GM12878 (cell line): ENCODE measurements at regions not wholly inside any gene's neighbourhood (a gene's known extent, or its start where the extent isn't known, plus 50 kb on each side); places are given as distances from the start of the nearest gene placed in this dataset.

Source experiments
- ATAC-seq: fragments of 200-7000 bp; cut with Tn5 transposase; 3 replicates; pipeline ENCODE4 v1.9.1; 2020; ENCODE audit warnings: mild to moderate bottlenecking, moderate library complexity
- BruUV-seq: library from RNA; stranded (reverse); fragments of 400-500 nt; replicated peaks from 2 replicates; lab custom pipeline; 2021; lab: Mats Ljungman, UMichigan
- CTCF ChIA-PET: fragments of 300-600 bp; sonication (Branson Sonifier 250); formaldehyde crosslinking; extraction: SDS; loops from one replicate; lab custom pipeline; 2021; ENCODE audit warnings: inconsistent platforms; lab: Yijun Ruan, JAX
- POLR2A ChIA-PET: fragments of 350-600 bp; formaldehyde crosslinking; extraction: SDS; loops from one replicate; lab custom pipeline; 2021; ENCODE audit warnings: inconsistent platforms; lab: Charles Lee
- RAD21 ChIA-PET: fragments of 300-600 bp; sonication (Branson Sonifier 250); formaldehyde crosslinking; loops from one replicate; lab custom pipeline; 2023; ENCODE audit warnings: antibody characterized with exemption; ENCODE audit not compliant: unreplicated experiment; lab: Charles Lee
- SMC1A ChIA-PET: fragments of 300-600 bp; sonication (Branson Sonifier 250); formaldehyde crosslinking; loops from one replicate; lab custom pipeline; 2023; ENCODE audit not compliant: unreplicated experiment, uncharacterized antibody; lab: Charles Lee
- DNase-seq: peaks from one replicate; pipeline ENCODE4 v3.0.0-alpha.2; 2011; ENCODE audit warnings: low read depth, low spot score
- FAIRE-seq: peaks from 3 replicates; lab custom pipeline; 2011; peaks lifted over from hg19 to GRCh38; lab: Jason Lieb, UNC
- H2AFZ ChIP-seq: 2 replicates; pipeline ENCODE4 v1.6.0; 2011; ENCODE audit warnings: low read depth, low read length, control low read depth; ENCODE audit not compliant: control insufficient read depth
- H3K27ac ChIP-seq: 2 replicates; pipeline ENCODE4 v1.5.1; 2011; ENCODE audit warnings: control low read depth; ENCODE audit not compliant: control insufficient read depth, insufficient read depth
- H3K27me3 ChIP-seq, 2 experiments: replicated peaks in 1 of 2; 2 replicates each; pipeline versions ENCODE4 v1.6.0 to v1.6.1; 2011; ENCODE audit warnings: low read length in 1 of 2; ENCODE audit not compliant: control insufficient read depth in 2 of 2, insufficient read depth in 2 of 2
- H3K36me3 ChIP-seq, 2 experiments: 2 replicates each; pipeline ENCODE4 v1.5.1; 2011; ENCODE audit warnings: low read length in 1 of 2; ENCODE audit not compliant: control insufficient read depth in 2 of 2, insufficient read depth in 2 of 2
- H3K4me1 ChIP-seq: 2 replicates; pipeline ENCODE4 v1.6.1; 2011; ENCODE audit warnings: mild to moderate bottlenecking, low read length, moderate library complexity, mixed read lengths; ENCODE audit not compliant: control insufficient read depth, insufficient read depth
- H3K4me2 ChIP-seq: 2 replicates; pipeline ENCODE4 v1.6.0; 2011; ENCODE audit warnings: control low read depth; ENCODE audit not compliant: control insufficient read depth, insufficient read depth
- H3K4me3 ChIP-seq: fragments of 200-600 bp; sonication (generic); 2 replicates; pipeline ENCODE4 v1.5.1; 2016
- H3K79me2 ChIP-seq: 2 replicates; pipeline ENCODE4 v1.6.0; 2011; ENCODE audit warnings: low read length; ENCODE audit not compliant: control insufficient read depth, insufficient read depth
- H3K9ac ChIP-seq: 2 replicates; pipeline ENCODE4 v1.8.0; 2011; ENCODE audit warnings: low read length, control low read depth, mixed read lengths; ENCODE audit not compliant: control insufficient read depth, insufficient read depth
- H3K9me3 ChIP-seq: replicated peaks from 3 replicates; pipeline ENCODE4 v1.5.1; 2011; ENCODE audit warnings: mild to moderate bottlenecking, low read length; ENCODE audit not compliant: control insufficient read depth, insufficient read depth
- H4K20me1 ChIP-seq: 2 replicates; pipeline ENCODE4 v1.6.0; 2011; ENCODE audit not compliant: control insufficient read depth, insufficient read depth
- BRCA1 ChIP-seq: IDR thresholded peaks from 2 replicates; pipeline ENCODE4 v1.6.1; 2011; ENCODE audit warnings: low read depth, low read length, improper control_type of control experiment
- CBX5 ChIP-seq: sonication (generic); IDR thresholded peaks from 2 replicates; pipeline ENCODE4 v1.6.1; 2016; ENCODE audit warnings: low read depth, moderate library complexity, mild to moderate bottlenecking, inconsistent platforms
- CHD2 ChIP-seq: IDR thresholded peaks from 2 replicates; pipeline ENCODE4 v1.6.1; 2011; ENCODE audit warnings: low read depth, low read length, improper control_type of control experiment, borderline replicate concordance
- MEF2B ChIP-seq: fragments of 450-650 bp; IDR thresholded peaks from 2 replicates; pipeline ENCODE4 v1.6.1; 2018; ENCODE audit warnings: mild to moderate bottlenecking, moderate library complexity; ENCODE audit not compliant: partially characterized antibody, poor library complexity, severe bottlenecking
- MTA3 ChIP-seq: IDR thresholded peaks from 2 replicates; pipeline ENCODE4 v1.6.1; 2012; ENCODE audit warnings: low read length, inconsistent platforms, borderline replicate concordance
- NFIC ChIP-seq: IDR thresholded peaks from 2 replicates; pipeline ENCODE4 v1.6.1; 2012; ENCODE audit warnings: low read depth, mild to moderate bottlenecking, inconsistent platforms, low read length, moderate library complexity
- NKRF ChIP-seq: fragments of 450-650 bp; conservative IDR thresholded peaks from 2 replicates; pipeline ENCODE4 v1.6.1; 2017; ENCODE audit warnings: mild to moderate bottlenecking, moderate library complexity
- NR2C2 ChIP-seq: IDR thresholded peaks from 2 replicates; pipeline ENCODE4 v1.6.1; 2011; ENCODE audit warnings: borderline replicate concordance, low read depth; ENCODE audit not compliant: control insufficient read depth, insufficient read length
- NR2F1 ChIP-seq: fragments of 450-650 bp; conservative IDR thresholded peaks from 2 replicates; pipeline ENCODE4 v1.6.1; 2017; ENCODE audit warnings: mild to moderate bottlenecking
- PAX5 ChIP-seq: IDR thresholded peaks from 2 replicates; pipeline ENCODE4 v1.6.1; 2011; ENCODE audit warnings: low read depth, low read length, borderline replicate concordance
- RAD51 ChIP-seq: fragments of 450-650 bp; IDR thresholded peaks from 2 replicates; pipeline ENCODE4 v1.6.1; 2016; ENCODE audit warnings: moderate library complexity, mild to moderate bottlenecking, inconsistent platforms
- RCOR1 ChIP-seq: conservative IDR thresholded peaks from 2 replicates; pipeline ENCODE4 v1.6.1; 2012; ENCODE audit warnings: low read depth, low read length, improper control_type of control experiment
- SMAD5 ChIP-seq: IDR thresholded peaks from 2 replicates; pipeline ENCODE4 v1.6.1; 2016; ENCODE audit warnings: antibody characterized with exemption, low read depth
- SMC3 ChIP-seq: IDR thresholded peaks from 2 replicates; pipeline ENCODE4 v1.6.1; 2011; ENCODE audit warnings: low read length, improper control_type of control experiment, borderline replicate concordance
- ZNF384 ChIP-seq: IDR thresholded peaks from 2 replicates; pipeline ENCODE4 v1.6.1; 2012; ENCODE audit warnings: low read depth, mild to moderate bottlenecking, low read length, improper control_type of control experiment, borderline replicate concordance
- WGBS: methylation state at CpG from one replicate; pipeline ENCODE4 v1.1.6; 2016; ENCODE audit warnings: low lambda C conversion rate; ENCODE audit not compliant: insufficient replicate concordance, insufficient coverage; ENCODE audit errors: missing lambda C conversion rate; 5-methylcytosine and 5-hydroxymethylcytosine counted together
- in situ Hi-C: fragments of 300-500 bp; cut with MboI; formaldehyde crosslinking; loops from 9 replicates; pipeline ENCODE4 v1.14.3; 2018; ENCODE audit warnings: mixed read lengths
- intact Hi-C: fragments of 100-400 bp; cut with micrococcal nuclease; formaldehyde crosslinking; loops from one replicate; pipeline ENCODE4 v1.14.2; 2022; ENCODE audit not compliant: unreplicated experiment
- TF ChIP-seq, protein P1 (sequence below): fragments of 450-650 bp; formaldehyde crosslinking; IDR thresholded peaks from 2 replicates; pipeline ENCODE4 v1.4.0; 2022; ENCODE audit warnings: mild to moderate bottlenecking, moderate library complexity
- TF ChIP-seq, protein P2 (sequence below): fragments of 450-650 bp; formaldehyde crosslinking; IDR thresholded peaks from 2 replicates; pipeline ENCODE4 v1.5.0; 2022; ENCODE audit warnings: mild to moderate bottlenecking, missing genetic modification characterization

GRCh38 chr1:95512925-95513324, 278.9 kb downstream of the RWDD3 start (continued):
- no peak for TF ChIP-seq RCOR1
- TF ChIP-seq BRCA1, result no peak
- TF ChIP-seq SMAD5, result no peak
- no peak for TF ChIP-seq NFIC
- TF ChIP-seq ZNF384, result no peak
- TF ChIP-seq CHD2, result no peak
- no peak for TF ChIP-seq NKRF
- no peak for TF ChIP-seq RAD51
- no peak for TF ChIP-seq SMC3
- TF ChIP-seq NR2C2, result no peak

- BruUV-seq, result no TSS peak
- Histone ChIP-seq H3K4me3 (no peak overlapping the region), H3K9ac (no peak overlapping the region), H3K9me3 (no peaks in the 10 kb centered on the region), H4K20me1 (no peaks in the 10 kb centered on the region), H3K36me3 (no peaks in the 10 kb centered on the region), H3K4me2 (no peak overlapping the region), H3K27me3 (no peaks in the 10 kb centered on the region), H3K79me2 (no peaks in the 10 kb centered on the region), H3K27ac (no peak overlapping the region), H3K4me1 (no peaks in the 10 kb centered on the region), H2AFZ (no peak overlapping the region)
- in situ Hi-C loops (no loop called here), intact Hi-C loops (no loop called here)
- FAIRE-seq (no peak), DNase-seq (no peak), ATAC-seq (no peak)
- ChIA-PET SMC1A (no interaction called here), RAD21 (no interaction called here), CTCF (no interaction called here), POLR2A (no interaction called here)
- 0% methylated on average over 1 of the region's 1 CpG for WGBS
- TF ChIP-seq RAD51 (no peak), MTA3 (no peak), PAX5 (no peak), NR2F1 (no peak), CBX5 (no peak), MEF2B (no peak)
- TF ChIP-seq, protein P1, sequence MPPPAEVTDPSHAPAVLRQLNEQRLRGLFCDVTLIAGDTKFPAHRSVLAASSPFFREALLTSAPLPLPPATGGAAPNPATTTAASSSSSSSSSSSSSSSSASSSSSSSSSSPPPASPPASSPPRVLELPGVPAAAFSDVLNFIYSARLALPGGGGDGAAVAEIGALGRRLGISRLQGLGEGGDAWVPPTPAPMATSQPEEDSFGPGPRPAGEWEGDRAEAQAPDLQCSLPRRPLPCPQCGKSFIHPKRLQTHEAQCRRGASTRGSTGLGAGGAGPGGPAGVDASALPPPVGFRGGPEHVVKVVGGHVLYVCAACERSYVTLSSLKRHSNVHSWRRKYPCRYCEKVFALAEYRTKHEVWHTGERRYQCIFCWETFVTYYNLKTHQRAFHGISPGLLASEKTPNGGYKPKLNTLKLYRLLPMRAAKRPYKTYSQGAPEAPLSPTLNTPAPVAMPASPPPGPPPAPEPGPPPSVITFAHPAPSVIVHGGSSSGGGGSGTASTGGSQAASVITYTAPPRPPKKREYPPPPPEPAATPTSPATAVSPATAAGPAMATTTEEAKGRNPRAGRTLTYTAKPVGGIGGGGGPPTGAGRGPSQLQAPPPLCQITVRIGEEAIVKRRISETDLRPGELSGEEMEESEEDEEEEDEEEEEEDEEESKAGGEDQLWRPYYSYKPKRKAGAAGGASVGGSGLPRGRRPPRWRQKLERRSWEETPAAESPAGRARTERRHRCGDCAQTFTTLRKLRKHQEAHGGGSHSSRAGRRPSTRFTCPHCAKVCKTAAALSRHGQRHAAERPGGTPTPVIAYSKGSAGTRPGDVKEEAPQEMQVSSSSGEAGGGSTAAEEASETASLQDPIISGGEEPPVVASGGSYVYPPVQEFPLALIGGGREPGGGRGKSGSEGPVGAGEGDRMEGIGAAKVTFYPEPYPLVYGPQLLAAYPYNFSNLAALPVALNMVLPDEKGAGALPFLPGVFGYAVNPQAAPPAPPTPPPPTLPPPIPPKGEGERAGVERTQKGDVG (CRISPR knock-in tag), result no peak
- TF ChIP-seq, protein P2, sequence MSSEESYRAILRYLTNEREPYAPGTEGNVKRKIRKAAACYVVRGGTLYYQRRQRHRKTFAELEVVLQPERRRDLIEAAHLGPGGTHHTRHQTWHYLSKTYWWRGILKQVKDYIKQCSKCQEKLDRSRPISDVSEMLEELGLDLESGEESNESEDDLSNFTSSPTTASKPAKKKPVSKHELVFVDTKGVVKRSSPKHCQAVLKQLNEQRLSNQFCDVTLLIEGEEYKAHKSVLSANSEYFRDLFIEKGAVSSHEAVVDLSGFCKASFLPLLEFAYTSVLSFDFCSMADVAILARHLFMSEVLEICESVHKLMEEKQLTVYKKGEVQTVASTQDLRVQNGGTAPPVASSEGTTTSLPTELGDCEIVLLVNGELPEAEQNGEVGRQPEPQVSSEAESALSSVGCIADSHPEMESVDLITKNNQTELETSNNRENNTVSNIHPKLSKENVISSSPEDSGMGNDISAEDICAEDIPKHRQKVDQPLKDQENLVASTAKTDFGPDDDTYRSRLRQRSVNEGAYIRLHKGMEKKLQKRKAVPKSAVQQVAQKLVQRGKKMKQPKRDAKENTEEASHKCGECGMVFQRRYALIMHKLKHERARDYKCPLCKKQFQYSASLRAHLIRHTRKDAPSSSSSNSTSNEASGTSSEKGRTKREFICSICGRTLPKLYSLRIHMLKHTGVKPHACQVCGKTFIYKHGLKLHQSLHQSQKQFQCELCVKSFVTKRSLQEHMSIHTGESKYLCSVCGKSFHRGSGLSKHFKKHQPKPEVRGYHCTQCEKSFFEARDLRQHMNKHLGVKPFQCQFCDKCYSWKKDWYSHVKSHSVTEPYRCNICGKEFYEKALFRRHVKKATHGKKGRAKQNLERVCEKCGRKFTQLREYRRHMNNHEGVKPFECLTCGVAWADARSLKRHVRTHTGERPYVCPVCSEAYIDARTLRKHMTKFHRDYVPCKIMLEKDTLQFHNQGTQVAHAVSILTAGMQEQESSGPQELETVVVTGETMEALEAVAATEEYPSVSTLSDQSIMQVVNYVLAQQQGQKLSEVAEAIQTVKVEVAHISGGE (CRISPR knock-in tag), result no peak
Observed at GRCh38 chr1:95517506-95517905, 283.5 kb downstream of the RWDD3 start.
